NCI-H526 (cell line): ENCODE measurements at regions not wholly inside any gene's neighbourhood (a gene's known extent, or its start where the extent isn't known, plus 50 kb on each side); places are given as distances from the start of the nearest gene placed in this dataset.

ENCODE experiments used
- DNase-seq, 2 experiments: peaks; one replicate each; lab custom pipeline; 2025; lab: John Stamatoyannopoulos, UW

DNA sequence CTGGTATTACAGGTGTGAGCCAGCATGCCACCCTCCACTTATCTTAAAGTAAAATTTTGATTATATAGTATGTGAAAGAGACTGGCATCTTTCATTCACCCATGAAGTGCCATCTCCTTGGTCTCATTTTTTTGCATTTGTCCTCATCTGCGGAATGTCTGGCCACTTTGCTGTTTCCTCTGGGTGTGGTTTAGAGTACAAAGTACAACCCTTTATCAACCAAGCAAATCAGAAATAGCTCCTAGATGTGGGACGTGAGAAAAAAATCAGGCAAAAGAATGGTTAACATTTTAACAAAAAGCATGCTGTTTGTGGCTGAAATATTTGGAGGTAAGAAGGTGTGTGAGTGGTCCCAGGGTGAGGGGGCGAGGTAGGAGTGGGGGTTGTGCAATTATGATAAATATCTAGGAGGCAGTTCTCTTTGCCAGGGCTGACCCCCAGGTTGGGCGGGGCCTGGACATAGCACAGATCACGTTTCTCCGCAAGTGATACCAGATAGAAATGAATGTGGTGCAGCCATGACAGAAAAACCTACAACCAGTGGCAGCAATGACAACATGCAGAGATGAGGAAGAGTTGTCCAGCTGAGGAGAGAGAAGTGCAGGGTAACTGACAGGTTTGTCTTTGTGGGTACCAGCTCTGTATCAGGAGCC is 115.8 kb upstream of the SERTAD2 start:
- peak; percentile 15 to 51 for DNase-seq

DNA sequence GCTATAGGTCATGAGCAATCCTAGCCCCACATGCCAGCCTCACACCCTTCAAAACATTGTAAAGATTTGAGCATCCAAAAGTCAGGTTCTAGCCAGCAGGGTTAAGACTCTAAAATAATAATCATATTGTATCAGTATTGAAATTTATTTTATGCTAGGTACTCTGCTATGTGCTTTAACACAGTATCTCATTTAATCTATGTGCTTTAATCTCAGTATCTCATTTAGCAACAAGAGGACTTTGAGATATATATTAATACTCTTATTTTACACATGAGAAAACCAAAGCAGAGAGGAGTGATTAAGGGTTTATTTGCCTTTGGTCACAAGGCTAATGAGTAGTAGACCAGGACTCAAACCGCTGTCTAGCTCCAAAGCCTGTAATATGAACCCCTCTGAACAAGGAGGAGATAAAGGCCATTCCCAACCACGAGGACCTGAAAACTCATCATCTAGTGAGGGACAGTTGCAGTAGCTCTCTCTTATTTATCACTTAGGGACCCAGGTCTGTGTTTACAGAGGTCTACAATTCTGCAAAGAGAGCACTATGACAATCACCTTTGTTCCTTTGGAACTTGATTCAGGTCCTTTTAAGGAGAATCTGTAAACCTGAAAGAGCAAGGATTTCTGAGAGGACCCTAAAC is 116.5 kb upstream of the SERTAD2 start:
- no peak for DNase-seq

DNA sequence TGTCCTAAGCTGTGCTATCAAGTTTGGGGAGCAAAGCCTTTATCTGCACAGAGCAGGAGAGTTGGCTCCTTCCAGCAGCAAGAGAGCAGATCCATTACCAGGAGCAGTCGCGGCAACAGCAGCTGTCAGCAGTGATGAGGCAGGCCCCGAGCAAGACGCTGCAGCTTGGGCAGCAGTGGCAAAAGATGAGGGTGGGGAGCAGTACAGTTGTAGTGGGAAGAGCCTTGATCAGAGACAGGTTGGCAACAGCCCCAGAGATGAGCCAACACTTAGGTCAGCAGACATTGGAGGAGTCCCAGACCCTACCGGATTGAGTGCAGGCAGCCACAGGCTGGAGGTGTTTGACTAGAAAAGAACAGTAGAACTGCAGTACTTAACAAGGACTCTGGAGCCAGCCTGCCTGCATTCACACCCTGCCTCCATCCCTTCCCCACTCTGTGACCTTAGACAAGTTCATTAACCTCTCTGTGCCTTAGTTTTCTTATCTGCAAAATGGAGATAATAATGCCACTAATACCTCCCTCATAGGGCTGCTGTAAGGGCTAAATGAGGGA is 117.1 kb upstream of the SERTAD2 start:
- no peak for DNase-seq

DNA sequence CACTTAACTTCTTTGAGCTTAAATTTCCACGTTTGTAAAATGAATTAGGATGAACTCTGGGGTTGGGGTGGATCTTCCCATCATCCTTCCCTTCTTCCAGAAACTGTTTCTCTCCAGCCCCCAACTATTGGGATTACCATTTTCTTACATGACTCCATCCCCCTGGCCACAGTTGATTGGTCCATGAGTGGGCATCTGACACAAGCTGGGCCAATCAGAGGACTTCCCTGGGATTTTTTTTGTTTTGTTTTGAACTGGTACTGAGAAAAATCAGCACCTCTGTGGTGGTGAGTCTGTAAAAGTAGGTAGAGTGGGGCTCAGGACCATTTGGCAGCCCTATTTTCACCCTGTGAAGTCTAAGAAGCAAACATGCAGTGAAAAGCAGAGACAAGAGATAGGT is 118.0 kb upstream of the SERTAD2 start:
- no peak for DNase-seq

DNA sequence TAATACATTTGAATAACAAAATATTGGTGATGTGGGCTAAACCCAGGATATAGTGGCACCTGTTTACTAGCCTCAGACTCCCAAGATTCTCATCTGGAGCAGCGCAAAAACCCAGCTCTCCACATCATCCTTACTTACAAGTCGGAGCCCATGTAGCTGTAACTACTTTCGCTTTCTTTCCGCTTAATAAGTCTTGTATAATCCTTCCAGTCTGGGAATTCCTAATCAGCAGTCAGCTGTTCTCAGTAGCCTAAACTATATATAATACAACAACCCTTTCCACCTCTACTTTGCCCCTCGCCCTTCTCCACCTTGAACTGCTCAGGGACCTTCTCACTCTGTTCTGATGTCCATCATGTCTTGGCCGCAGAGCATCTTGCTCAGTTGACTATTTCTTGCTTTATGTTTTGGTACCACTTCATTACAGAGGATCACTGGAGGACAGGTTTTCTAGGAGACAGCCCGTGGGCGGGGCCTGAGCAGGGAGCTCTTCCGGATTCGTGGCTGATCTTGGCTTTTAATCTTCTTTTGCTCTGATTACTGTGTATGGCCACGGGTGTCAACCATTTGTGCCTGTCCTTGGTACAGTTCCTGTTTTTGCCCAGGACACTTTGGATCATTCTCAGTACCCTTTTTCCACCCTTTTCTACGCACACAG is 119.9 kb upstream of the SERTAD2 start:
- no peak for DNase-seq

DNA sequence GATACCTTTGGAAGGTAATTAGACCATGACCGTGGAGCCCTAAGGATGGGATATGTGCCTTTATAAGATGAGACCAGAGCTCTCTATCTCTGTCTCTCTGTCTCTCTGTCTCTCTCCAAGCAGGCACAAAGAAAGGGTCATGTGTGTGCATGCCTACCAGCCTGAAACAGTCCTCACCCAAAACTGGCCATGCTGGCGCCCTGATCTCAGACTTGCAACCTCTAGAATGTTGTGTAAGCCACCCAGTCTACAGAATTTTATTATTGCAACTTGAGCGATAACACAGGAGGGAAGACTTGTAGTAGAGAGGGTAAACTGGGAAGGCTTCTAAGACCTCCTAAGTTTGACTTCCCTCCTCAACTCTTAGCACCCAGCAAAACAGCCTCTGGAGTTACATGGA is 124.1 kb upstream of the SERTAD2 start:
- DNase-seq, result no peak

DNA sequence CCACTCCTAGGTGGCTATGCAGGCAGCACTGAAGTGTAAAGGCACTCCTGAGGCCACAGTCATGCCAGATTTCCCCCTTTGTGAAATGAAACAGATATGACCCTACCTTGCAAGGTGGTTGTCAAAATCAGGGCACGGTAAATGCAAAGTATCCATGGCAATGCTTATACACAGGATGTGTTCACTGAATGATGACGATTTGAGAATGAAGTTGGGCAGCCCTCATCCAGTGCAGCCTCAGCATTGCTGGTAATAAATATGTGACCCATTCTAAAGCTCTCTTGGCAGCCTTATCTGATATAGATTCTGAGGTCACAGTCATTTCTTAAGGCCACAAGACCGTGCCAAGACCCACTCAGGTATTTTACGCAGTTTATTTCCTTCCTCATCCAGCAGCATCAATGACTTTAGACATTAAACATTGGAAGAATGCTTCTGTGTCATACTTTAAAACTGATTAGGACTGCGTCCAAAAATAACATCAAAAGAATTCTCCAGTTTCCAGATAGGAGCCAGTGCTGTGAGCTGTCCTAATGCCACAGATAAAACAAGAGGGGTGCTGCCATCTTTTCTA is 125.5 kb upstream of the SERTAD2 start:
- no peak for DNase-seq

DNA sequence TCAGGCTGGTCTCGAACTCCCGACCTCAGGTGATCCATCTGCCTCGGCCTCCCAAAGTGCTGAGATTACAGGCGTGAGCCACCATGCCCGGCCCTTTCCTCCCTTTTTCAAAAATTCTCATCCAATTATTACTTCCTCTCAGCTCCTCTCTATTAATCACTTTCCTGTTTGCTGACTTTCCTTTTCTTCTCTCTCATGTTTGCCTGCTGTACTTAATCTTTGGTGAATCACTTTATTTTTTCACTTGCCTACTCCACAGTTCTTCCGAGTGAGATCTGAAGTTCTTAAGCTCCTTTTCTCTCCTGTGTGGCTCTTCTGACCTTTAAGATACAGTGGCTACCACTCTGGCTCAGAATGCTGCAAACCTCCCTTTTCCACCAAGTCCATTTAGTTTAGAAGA is 126.3 kb upstream of the SERTAD2 start:
- DNase-seq, result no peak

DNA sequence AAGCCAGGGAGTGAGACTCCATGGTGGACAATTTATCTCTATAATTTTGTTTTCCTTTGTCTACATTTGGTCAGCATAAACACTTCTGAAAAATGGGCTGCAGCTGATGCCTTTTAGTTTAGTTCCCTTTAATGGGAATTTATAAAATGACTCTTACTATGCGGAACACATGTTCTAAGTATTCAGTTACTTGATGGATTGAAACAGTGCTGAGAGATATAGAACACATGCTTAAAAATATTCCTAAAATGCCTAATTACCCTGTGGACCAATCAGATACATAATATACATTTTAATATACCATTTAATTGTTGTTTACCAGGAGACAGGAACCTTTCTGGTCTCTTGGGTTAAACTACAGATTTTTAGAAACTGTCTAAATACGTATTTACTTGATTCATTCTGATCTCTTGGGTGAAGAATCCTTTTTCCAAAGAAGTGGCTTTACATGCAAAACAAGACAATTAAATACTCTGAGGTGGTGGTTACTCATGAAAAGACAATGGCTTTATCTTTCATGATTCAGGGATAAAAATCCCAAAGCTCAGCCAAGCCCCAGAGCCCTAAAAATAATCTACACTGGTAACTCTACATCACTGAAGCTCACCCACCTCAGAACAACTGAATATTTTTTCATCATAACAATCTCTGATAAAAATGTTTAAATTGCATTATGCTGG is 128.1 kb upstream of the SERTAD2 start:
- no peak for DNase-seq

DNA sequence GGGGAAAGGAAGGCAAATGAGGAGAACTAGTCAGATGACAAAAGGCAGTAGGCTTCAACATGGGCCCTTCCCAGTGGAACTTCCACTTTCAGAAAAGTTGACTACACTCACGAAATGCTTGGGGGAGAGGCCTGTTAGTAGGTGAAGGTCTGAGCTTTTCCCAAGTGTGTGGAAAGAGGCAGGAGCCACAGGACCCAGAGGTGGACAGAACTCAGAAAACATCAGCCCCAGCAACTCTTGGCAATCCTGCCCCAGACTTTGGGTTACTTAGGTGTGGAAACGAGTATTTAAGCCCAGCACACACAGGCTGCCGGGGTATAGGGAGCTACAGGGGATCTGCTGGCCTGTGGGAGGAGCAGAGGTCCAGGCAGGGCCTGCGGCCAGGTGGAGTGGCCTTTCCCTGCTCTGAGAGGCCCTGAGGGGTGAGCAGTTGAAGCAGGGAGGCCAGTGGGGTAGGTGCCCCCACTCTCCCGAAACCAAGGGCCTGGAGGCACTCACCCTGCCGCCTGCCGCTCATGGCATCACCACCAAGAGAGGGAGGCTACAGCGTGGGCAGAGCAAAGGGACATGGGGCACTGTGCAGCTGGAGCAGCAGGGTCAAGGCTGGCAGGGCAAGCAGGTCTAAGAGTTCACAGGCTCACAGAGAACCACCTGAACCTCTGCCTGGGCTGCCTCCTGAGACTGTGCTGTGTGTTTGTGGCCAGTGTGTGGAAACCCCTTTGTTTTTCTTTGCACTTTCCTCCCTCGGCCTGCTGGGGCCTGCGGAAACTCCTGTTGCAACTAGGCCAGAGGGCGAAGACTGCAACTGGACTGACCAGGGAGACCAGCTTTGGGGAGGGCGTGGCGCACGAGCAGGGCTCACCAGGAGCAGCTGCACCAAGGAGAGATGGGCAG is 130.7 kb upstream of the SERTAD2 start:
- DNase-seq, result no peak

DNA sequence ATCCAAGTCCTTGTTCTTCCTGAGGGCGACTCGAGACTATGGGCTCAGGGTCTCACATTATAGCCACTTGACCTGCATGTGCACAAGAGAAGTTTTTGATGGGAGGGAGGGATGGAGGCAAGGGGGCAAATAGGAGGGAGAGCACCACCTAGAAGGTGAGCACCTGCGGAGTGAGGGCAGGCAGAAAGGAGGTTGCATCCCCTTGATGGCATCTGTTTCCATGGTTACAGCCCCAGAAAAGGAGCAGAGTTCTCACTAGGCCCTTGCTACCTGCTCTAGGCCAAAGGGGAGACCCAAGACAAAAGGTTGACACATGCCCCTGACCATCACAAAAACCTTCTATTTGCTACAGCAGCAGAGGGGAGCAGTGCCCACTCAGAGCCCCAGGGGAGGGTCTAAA is 131.5 kb upstream of the SERTAD2 start:
- no peak for DNase-seq

DNA sequence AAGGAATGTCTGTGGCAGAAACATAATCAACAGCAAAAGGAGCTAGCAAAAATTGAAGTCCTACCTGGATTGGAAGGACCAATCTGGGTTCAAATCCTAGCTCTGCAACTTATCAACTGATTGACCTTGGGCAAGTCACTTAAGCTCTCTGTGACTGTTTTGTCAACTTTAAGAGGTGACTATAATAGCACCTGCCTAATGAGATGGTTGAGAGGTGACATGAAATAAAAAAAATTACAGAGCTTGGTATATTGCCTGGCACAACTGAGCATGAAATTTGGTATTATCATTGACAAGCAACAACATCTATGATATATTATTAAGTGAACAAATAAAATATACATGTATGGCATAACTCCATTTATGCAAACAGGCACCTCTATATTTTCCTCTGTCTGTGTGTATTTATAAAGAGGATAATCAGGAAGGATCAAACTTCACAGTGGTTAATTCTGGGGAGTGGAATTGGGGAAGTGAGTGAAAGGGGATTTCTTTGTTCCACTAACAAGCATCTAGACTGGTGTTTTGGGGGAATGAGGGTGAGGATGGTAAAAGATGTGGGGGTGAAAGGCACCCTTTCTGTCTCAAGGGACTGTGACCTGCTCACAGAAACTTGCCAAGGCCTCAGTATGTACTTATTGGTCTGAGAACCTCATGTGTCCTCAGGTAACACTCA is 132.8 kb upstream of the SERTAD2 start:
- no peak for DNase-seq

DNA sequence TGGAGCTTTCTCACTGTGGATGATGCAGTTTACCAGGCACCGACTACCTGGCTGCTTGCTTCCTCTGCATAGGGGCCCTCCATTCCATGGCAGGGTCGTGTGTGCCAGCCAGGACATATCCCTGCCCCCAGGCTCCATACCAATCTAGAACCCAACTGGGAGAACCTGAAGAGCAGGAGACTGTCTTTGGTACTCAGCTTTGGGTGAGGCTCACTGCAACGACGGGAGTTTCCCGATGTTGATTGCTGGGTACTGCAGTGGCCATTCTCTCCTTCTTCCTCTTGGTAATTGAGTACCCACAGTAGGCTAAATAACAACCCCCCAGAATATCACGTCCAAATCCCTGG is 133.3 kb upstream of the SERTAD2 start:
- no peak for DNase-seq

DNA sequence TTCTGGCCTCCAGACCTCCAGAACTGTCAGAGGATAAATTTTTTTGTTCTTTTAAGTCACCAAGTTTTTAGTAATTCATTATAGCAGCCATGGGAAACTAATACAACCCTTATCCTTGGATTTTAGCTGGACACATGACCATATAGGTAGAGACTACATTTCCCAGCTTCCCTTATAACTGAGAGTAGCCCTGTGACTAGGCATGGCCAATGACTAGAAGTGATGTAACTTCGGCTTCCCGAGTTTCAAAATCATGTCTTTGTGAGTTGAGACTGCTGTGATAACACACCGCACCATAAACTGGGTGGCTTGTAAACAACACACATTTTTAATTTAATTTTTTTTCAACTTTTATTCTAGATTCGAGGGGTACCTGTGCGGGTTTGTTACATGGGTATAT is 134.0 kb upstream of the SERTAD2 start:
- DNase-seq, result no peak

DNA sequence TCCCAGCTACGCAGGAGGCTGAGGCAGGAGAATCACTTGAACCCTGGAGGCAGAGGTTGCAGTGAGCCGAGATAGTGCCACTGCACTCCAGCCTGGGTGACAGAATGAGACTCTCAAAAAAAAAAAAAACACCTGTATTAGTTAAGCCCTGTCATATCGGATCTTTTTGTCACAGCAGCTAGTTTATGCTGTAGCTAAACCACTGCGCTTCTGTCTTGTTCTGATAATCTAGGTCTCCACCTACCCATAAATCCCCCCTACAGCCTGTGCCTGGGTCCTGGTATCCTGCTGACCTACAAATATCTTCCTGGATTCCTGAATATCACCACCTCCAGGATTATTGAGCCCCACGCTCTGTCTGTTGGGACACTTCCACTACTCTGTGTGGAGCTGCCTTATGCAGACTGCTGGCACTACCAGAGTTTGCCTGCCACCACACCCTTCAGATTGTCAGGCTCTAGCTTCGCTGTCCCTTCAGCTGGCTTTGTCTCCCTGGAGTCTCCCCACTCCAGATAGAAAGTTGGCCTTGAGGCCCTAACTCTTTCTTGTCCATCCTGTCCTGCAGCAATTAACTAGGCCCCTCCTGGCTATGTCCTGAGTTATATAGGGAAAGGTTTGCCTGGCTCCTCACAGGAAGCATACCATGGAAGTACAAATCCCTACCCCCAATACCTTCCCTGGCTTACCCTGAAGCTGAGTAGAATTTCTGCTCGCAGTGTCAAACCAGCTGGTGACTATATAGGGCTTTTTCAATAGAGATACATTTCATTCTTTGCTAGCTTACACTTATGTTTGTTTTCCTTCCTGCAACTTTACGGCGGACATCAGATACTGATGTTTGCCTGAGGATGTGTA is 136.0 kb upstream of the SERTAD2 start:
- DNase-seq, result no peak

DNA sequence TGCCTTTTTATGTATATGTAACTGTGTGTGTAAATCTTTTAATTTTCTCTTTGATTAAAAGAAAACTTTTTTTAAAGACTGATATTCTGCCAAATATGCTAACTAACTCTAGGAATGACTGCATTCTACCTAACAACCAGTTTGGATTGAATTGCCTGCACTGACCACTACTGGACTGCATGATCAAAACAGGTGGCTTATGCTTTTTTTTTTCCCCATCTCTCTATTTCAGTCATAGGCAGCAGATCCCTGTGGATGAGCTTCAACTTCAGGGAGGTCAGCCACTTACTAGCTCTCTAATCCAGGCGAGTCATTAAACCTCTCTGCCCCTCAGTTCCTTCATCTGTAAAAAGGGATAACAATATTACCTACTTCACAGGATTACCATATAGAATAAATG is 138.6 kb upstream of the SERTAD2 start:
- DNase-seq, result no peak

DNA sequence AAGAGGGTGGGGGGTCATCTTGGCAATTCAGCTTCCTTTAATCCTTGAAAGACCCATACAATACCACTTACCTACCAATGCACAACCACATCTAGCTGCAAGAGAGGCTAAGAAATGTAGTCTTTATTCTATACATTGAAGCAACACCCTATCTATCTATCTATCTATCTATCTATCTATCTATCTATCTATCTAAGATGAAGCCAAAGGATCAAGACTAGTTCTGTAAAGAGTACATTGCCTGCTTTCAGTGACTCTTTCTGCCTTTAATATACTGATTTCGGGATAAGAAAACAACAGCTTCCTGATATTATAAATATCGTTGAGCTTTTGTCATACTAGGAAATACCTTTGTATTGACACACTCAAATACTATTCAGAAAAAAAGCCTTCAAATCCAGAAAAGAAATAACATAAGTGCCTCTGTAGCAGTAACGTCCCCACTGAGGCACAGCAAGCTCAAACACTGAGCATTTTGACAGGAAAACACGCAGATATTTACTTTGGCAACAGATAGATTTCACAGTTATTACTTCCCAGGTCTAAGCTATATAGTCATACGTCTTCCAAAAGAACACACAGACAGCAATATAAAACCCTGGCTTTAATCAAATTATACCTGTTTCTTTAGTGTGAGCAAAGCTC is 139.4 kb upstream of the SERTAD2 start:
- no peak for DNase-seq

DNA sequence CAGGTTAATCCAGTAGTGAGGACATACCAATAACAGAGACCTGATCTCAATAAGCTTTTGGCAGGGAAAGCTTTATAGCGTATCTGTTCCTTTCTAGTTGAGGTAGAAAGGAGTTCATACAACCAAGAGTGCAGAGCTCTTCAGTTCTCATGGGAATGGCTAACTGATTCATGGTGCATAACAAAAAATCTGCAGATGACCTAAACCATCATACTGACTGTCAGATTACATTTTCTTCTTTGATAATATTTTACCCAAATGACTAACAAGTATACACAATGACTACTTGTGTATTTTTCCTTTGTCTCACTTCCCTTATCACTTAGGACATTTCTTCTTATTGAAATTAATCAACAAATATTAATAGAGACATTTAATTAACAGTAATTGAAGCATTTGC is 140.0 kb upstream of the SERTAD2 start:
- no peak for DNase-seq

DNA sequence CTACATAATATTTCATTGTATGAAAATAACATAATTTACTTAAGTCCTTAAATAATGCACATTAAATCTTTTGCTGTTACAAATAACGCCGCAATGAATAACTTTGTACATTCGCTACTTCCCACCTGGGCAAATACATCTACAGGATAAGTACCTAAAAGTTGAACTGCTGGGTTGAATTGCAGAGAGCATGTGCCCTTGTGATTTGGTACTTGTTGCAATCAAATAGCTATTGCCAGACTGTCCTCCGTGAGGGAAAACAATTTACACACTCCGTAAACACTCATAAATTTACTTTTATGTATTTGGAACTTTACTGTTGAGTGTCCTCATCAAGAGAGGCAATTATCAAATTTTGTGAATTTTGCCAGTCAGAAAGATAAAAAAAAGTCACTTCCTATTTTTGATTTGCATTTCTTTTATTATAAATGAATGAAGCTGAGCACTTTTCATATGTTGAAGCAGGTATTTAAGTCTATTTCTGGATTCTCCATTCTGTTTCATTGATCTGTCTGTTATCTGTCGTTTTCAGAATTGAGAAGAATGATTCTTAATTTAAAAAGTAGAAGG is 140.8 kb upstream of the SERTAD2 start:
- no peak for DNase-seq
